Neural cell (in vitro differentiated cells): ENCODE measurements at regions not wholly inside any gene's neighbourhood (a gene's known extent, or its start where the extent isn't known, plus 50 kb on each side); places are given as distances from the start of the nearest gene placed in this dataset.

ENCODE experiments used
- H2AFZ ChIP-seq: fragments of 200-600, 300-800 bp; sonication (generic), shearing (Covaris generic); 2 replicates; pipeline ENCODE4 v1.6.0; 2014; ENCODE audit warnings: low read depth, mild to moderate bottlenecking, antibody characterized with exemption, low read length, moderate library complexity
- H3F3A ChIP-seq: fragments of 200-600 bp; shearing (Covaris generic); 2 replicates; pipeline ENCODE4 v1.6.1; 2016; ENCODE audit warnings: mild to moderate bottlenecking, moderate library complexity, mixed read lengths, antibody characterized with exemption, low read length; ENCODE audit not compliant: insufficient read depth, poor library complexity, severe bottlenecking
- H3K27ac ChIP-seq: fragments of 200-600, 300-800 bp; sonication (generic), shearing (Covaris generic); 2 replicates; pipeline ENCODE4 v1.5.1; 2014; ENCODE audit warnings: mild to moderate bottlenecking, low read length, moderate library complexity
- H3K27me3 ChIP-seq: fragments of 300-800, 200-600 bp; sonication (generic), shearing (Covaris generic); 2 replicates; pipeline ENCODE4 v1.6.0; 2014; ENCODE audit warnings: mild to moderate bottlenecking, low read depth, low read length, moderate library complexity; ENCODE audit not compliant: insufficient read depth
- H3K36me3 ChIP-seq: fragments of 300-800, 200-600 bp; sonication (generic), shearing (Covaris generic); 2 replicates; pipeline ENCODE4 v1.5.1; 2014; ENCODE audit warnings: mild to moderate bottlenecking, antibody characterized with exemption, low read length, moderate library complexity; ENCODE audit not compliant: insufficient read depth
- H3K4me2 ChIP-seq: fragments of 300-800, 200-600 bp; sonication (generic), shearing (Covaris generic); 2 replicates; pipeline ENCODE4 v1.6.0; 2014; ENCODE audit warnings: mild to moderate bottlenecking, low read length
- H3K4me3 ChIP-seq: fragments of 300-800, 200-600 bp; sonication (generic), shearing (Covaris generic); 2 replicates; pipeline ENCODE4 v1.5.1; 2014; ENCODE audit warnings: mild to moderate bottlenecking, low read length, moderate library complexity
- H3K79me2 ChIP-seq: fragments of 200-600 bp; shearing (Covaris generic); replicated peaks from 2 replicates; pipeline ENCODE4 v1.6.0; 2014; ENCODE audit warnings: mild to moderate bottlenecking, low read length, moderate library complexity; ENCODE audit not compliant: insufficient read depth
- H3K9ac ChIP-seq: fragments of 300-800, 200-600 bp; sonication (generic), shearing (Covaris generic); 2 replicates; pipeline ENCODE4 v1.6.1; 2016; ENCODE audit warnings: mild to moderate bottlenecking, low read length, mixed read lengths
- H3K9me2 ChIP-seq: fragments of 200-600 bp; shearing (Covaris generic); 2 replicates; pipeline ENCODE4 v1.6.1; 2016; ENCODE audit warnings: mild to moderate bottlenecking, low read length, mixed read lengths; ENCODE audit not compliant: insufficient read depth
- H3K9me3 ChIP-seq: fragments of 200-600, 300-800 bp; sonication (generic), shearing (Covaris generic); 2 replicates; pipeline ENCODE4 v1.6.1; 2016; ENCODE audit warnings: mild to moderate bottlenecking, mixed run types, low read length, moderate library complexity, mixed read lengths
- H4K20me1 ChIP-seq: fragments of 200-600 bp; shearing (Covaris generic); 2 replicates; pipeline ENCODE4 v1.6.1; 2016; ENCODE audit warnings: mild to moderate bottlenecking, mixed run types; ENCODE audit not compliant: insufficient read depth
- EP300 ChIP-seq: fragments of 450-650 bp; conservative IDR thresholded peaks from 2 replicates; pipeline ENCODE4 v1.6.1; 2014; ENCODE audit warnings: antibody characterized with exemption, mild to moderate bottlenecking, moderate library complexity; ENCODE audit not compliant: poor library complexity, severe bottlenecking
- EZH2 ChIP-seq: fragments of 200-600, 300-800 bp; shearing (Covaris generic), sonication (generic); IDR thresholded peaks from 2 replicates; pipeline ENCODE4 v1.6.1; 2014; ENCODE audit warnings: antibody characterized with exemption, low read length, borderline replicate concordance, mild to moderate bottlenecking; ENCODE audit not compliant: insufficient read depth, poor library complexity, severe bottlenecking
- MXI1 ChIP-seq: fragments of 450-650 bp; conservative IDR thresholded peaks from 2 replicates; pipeline ENCODE4 v1.6.1; 2014; ENCODE audit warnings: antibody characterized with exemption, mild to moderate bottlenecking; ENCODE audit not compliant: poor library complexity, severe bottlenecking
- POLR2AphosphoS5 ChIP-seq: IDR thresholded peaks from 2 replicates; pipeline ENCODE4 v1.6.1; 2012
- RAD21 ChIP-seq: fragments of 450-650 bp; conservative IDR thresholded peaks from 2 replicates; pipeline ENCODE4 v1.6.1; 2014; ENCODE audit warnings: antibody characterized with exemption, mild to moderate bottlenecking, moderate library complexity
- SMC3 ChIP-seq: fragments of 450-650 bp; conservative IDR thresholded peaks from 2 replicates; pipeline ENCODE4 v1.6.1; 2014; ENCODE audit warnings: antibody characterized with exemption, mild to moderate bottlenecking, moderate library complexity; ENCODE audit not compliant: poor library complexity
- TAF1 ChIP-seq: IDR thresholded peaks from 2 replicates; pipeline ENCODE4 v1.6.1; 2012; ENCODE audit warnings: low read depth
- TF ChIP-seq, protein P1 (sequence below): IDR thresholded peaks from 2 replicates; pipeline ENCODE4 v1.6.1; 2012; ENCODE audit warnings: borderline replicate concordance
- TF ChIP-seq, protein P2 (sequence below): fragments of 450-650 bp; IDR thresholded peaks from 2 replicates; pipeline ENCODE4 v1.5.1; 2014; ENCODE audit warnings: antibody characterized with exemption, mild to moderate bottlenecking, moderate library complexity; ENCODE audit not compliant: poor library complexity, severe bottlenecking

DNA sequence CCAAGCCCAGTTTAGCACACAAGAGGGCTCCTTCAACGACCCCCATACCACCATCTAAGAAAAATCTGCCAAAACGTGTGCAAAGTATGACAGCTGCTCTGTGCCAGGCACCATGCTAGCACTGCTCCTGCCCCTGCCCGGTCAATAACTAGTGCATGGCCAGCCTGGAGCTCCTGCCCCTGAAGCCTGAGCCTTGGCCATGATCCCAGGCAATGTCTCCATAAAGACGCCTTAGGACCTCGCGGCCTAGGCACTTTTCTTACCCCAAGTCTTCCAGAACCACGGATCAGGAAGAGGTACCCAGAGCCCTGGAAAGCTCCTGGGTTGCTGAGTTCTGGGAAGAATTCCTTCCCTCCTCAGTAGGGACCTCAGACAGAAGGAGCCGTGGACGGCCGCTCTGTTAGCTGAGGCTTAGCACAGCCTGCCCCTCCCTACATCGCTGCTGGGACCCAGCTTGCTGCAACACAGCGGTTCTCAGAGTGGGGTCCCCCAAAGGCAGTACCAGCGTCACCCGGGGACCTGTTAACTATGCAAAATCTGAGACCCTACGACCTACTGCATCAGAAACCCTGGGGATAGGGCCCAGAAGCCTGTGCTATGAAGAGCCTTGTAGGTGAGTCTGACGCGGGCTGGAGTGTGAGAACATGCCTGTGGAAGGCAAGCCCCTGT is 117.8 kb upstream of the TWIST2 start:
- H3K4me2 ChIP-seq, result no peak overlapping the region
- H3K79me2 ChIP-seq, result no peaks in the 10 kb centered on the region
- H3K27ac ChIP-seq, result no peak overlapping the region
- no peaks in the 10 kb centered on the region for H3K36me3 ChIP-seq
- no peaks in the 10 kb centered on the region for H3F3A ChIP-seq
- TF ChIP-seq SMC3, result no peak
- TF ChIP-seq EZH2, result no peak
- no peak for TF ChIP-seq TAF1
- TF ChIP-seq, protein P1, sequence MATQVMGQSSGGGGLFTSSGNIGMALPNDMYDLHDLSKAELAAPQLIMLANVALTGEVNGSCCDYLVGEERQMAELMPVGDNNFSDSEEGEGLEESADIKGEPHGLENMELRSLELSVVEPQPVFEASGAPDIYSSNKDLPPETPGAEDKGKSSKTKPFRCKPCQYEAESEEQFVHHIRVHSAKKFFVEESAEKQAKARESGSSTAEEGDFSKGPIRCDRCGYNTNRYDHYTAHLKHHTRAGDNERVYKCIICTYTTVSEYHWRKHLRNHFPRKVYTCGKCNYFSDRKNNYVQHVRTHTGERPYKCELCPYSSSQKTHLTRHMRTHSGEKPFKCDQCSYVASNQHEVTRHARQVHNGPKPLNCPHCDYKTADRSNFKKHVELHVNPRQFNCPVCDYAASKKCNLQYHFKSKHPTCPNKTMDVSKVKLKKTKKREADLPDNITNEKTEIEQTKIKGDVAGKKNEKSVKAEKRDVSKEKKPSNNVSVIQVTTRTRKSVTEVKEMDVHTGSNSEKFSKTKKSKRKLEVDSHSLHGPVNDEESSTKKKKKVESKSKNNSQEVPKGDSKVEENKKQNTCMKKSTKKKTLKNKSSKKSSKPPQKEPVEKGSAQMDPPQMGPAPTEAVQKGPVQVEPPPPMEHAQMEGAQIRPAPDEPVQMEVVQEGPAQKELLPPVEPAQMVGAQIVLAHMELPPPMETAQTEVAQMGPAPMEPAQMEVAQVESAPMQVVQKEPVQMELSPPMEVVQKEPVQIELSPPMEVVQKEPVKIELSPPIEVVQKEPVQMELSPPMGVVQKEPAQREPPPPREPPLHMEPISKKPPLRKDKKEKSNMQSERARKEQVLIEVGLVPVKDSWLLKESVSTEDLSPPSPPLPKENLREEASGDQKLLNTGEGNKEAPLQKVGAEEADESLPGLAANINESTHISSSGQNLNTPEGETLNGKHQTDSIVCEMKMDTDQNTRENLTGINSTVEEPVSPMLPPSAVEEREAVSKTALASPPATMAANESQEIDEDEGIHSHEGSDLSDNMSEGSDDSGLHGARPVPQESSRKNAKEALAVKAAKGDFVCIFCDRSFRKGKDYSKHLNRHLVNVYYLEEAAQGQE, result no peak
- TF ChIP-seq, protein P2, sequence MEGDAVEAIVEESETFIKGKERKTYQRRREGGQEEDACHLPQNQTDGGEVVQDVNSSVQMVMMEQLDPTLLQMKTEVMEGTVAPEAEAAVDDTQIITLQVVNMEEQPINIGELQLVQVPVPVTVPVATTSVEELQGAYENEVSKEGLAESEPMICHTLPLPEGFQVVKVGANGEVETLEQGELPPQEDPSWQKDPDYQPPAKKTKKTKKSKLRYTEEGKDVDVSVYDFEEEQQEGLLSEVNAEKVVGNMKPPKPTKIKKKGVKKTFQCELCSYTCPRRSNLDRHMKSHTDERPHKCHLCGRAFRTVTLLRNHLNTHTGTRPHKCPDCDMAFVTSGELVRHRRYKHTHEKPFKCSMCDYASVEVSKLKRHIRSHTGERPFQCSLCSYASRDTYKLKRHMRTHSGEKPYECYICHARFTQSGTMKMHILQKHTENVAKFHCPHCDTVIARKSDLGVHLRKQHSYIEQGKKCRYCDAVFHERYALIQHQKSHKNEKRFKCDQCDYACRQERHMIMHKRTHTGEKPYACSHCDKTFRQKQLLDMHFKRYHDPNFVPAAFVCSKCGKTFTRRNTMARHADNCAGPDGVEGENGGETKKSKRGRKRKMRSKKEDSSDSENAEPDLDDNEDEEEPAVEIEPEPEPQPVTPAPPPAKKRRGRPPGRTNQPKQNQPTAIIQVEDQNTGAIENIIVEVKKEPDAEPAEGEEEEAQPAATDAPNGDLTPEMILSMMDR, result no peak
- TF ChIP-seq RAD21, result no peak
- no peak for TF ChIP-seq MXI1
- no peak for TF ChIP-seq POLR2AphosphoS5
- TF ChIP-seq EP300, result no peak
- no peaks in the 10 kb centered on the region for H3K27me3 ChIP-seq
- no peaks in the 10 kb centered on the region for H4K20me1 ChIP-seq
- H3K4me3 ChIP-seq, result no peak overlapping the region
- no peaks in the 10 kb centered on the region for H3K9me3 ChIP-seq
- no peak overlapping the region for H3K9ac ChIP-seq
- H3K9me2 ChIP-seq, result no peaks in the 10 kb centered on the region
- no peak overlapping the region for H2AFZ ChIP-seq

DNA sequence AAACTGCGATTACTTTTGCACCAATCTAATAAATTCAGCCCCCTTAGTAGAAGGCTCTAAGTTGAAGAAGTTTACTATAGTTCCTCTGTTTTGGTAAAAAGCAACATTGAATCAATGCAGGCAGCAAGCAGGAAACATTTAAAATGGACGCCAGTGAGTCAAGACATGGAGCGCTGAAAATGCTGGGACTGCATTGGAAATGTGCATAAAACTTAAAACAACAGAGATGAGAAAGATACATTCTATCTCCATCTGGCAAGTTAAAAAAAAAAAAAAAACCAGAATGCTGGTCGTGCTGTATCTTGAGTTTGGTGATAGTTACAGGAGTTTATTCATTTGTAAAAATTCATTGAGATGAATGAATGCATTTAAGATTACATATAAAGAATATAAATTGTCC is 117.0 kb upstream of the TWIST2 start:
- H3K9me3 ChIP-seq, result no peaks in the 10 kb centered on the region
- TF ChIP-seq TAF1, result no peak
- TF ChIP-seq, protein P1, result no peak
- TF ChIP-seq RAD21, result no peak
- no peak for TF ChIP-seq MXI1
- TF ChIP-seq POLR2AphosphoS5, result no peak
- no peak for TF ChIP-seq EP300
- no peak for TF ChIP-seq SMC3

More for the DNA sequence above, 117.0 kb upstream of the TWIST2 start:
- H2AFZ ChIP-seq, result no peak overlapping the region
- no peaks in the 10 kb centered on the region for H3K79me2 ChIP-seq
- H3K9ac ChIP-seq, result no peak overlapping the region
- no peak overlapping the region for H3K4me3 ChIP-seq
- H3K36me3 ChIP-seq, result no peaks in the 10 kb centered on the region
- no peaks in the 10 kb centered on the region for H3K9me2 ChIP-seq
- no peak overlapping the region for H3K4me2 ChIP-seq
- H3K27me3 ChIP-seq, result no peaks in the 10 kb centered on the region
- no peak overlapping the region for H3K27ac ChIP-seq
- no peaks in the 10 kb centered on the region for H3F3A ChIP-seq
- no peaks in the 10 kb centered on the region for H4K20me1 ChIP-seq
